ENCODE measurements at regions not wholly inside any gene's neighbourhood (a gene's known extent, or its start where the extent isn't known, plus 50 kb on each side); places are given as distances from the start of the nearest gene placed in this dataset.

DNA sequence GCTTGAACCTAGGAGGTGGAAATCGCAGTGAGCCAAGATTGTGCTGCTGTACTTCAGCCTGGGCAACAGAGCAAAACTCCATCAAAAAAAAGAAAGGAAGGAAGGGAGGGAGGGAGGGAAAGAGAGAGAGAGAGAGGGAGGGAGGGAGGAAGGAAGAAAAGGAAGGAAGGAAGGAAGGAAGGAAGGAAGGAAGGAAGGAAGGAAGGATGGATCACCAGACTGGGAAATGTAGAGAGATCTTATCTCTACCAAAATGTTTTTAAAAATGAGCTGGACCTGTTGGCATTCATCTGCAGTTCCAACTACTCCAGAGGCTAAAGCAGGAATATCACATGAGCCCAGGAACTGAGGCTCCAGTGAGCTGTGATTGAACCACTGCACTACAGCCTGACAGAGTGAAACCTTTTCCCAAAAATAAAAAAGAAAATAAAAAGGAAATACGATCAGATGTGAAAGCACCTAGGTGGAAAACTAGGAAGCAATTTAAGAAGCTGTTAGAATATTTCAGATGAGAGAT, 239.4 kb downstream of the CDH7 start:
- ATAC-seq = no peak
- no peak for DNase-seq
- H3K4me1 ChIP-seq (ENCODE audit: low read depth) = no peaks in the 10 kb centered on the region
- no peaks in the 10 kb centered on the region for H3K36me3 ChIP-seq (ENCODE audit: low read depth)
- TF ChIP-seq, protein P1, sequence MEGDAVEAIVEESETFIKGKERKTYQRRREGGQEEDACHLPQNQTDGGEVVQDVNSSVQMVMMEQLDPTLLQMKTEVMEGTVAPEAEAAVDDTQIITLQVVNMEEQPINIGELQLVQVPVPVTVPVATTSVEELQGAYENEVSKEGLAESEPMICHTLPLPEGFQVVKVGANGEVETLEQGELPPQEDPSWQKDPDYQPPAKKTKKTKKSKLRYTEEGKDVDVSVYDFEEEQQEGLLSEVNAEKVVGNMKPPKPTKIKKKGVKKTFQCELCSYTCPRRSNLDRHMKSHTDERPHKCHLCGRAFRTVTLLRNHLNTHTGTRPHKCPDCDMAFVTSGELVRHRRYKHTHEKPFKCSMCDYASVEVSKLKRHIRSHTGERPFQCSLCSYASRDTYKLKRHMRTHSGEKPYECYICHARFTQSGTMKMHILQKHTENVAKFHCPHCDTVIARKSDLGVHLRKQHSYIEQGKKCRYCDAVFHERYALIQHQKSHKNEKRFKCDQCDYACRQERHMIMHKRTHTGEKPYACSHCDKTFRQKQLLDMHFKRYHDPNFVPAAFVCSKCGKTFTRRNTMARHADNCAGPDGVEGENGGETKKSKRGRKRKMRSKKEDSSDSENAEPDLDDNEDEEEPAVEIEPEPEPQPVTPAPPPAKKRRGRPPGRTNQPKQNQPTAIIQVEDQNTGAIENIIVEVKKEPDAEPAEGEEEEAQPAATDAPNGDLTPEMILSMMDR (IDR thresholded peaks at IDR 0.05) = no peak
- intact Hi-C loops (cut with DNase I, micrococcal nuclease) = no loop called here
- H3K4me3 ChIP-seq = no peak overlapping the region
- H3K9me3 ChIP-seq = no peaks in the 10 kb centered on the region

DNA sequence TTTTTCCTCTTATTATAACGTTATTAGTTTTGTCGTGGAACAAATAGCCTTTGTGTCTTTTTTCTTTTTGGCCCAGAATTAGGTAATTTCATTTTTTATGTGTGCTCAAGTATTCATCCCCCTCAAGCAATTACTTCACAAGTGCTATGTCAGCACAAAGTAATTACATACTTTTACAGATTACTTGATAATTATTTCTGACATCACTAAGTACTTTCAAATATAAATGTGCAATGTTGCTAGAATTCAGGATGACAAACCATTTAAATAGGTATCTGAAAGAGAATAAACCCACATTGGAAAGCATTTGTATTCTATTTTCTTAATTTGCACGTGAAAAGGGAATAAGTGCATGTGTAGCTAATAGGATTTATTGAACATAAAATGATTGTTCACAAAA, 238.2 kb downstream of the CDH7 start:
- H3K9me3 ChIP-seq = no peaks in the 10 kb centered on the region
- no peaks in the 10 kb centered on the region for H3K4me1 ChIP-seq (ENCODE audit: low read depth)
- ATAC-seq = no peak

DNA sequence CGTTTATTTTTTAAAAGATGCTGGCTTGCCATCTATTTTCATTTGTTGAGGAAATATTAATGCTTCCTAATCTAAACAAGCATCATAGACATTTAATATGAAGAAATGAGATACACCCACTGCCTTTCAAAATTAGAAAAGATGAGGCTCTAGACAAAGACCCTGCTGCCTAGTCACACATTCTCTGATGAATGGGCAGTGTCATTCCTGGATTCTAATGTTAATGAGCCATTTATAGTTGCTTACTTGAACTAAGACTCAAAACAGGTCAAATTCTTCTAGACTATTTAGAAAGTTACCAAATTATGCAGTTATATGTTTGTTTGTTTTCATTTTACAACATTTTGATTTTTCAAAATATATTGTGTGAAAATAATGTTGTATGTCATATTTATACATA, 237.6 kb downstream of the CDH7 start:
- no peaks in the 10 kb centered on the region for H3K36me3 ChIP-seq (ENCODE audit: low read depth)
- H3K9me3 ChIP-seq = no peaks in the 10 kb centered on the region
- intact Hi-C loops (cut with DNase I, micrococcal nuclease) = no loop called here
- H3K4me1 ChIP-seq (ENCODE audit: low read depth) = no peaks in the 10 kb centered on the region
- TF ChIP-seq, protein P1 (IDR thresholded peaks at IDR 0.05) = no peak
- ATAC-seq (no peak), DNase-seq (no peak)
- no peak overlapping the region for H3K4me3 ChIP-seq

More for the DNA sequence above, 238.2 kb downstream of the CDH7 start:
- TF ChIP-seq, protein P1 (IDR thresholded peaks at IDR 0.05) = no peak
- Histone ChIP-seq H3K4me3 (no peak overlapping the region), H3K36me3 (ENCODE audit: low read depth) (no peaks in the 10 kb centered on the region)
- intact Hi-C loops (cut with DNase I, micrococcal nuclease) = no loop called here
- DNase-seq = no peak

DNA sequence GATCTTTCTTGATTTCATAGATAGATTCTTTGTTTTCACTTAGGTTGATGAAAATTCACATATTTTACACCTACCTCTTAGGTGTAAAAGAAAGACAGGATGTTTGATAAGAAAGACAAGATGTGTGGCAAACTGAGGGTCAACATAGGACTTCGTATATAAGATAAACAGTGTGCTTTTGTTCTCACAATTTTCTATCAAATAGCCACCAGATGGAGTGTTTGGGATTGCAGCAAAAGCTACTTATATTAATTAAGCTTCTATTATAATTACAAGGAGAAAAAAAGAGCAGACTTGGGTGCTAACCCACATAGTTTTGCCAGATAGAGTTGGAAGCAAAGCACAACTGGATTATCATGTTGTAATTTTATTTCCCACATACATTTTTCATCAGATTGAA, 232.9 kb downstream of the CDH7 start:
- no peak for ATAC-seq
- H3K4me1 ChIP-seq (ENCODE audit: low read depth) = no peaks in the 10 kb centered on the region
- DNase-seq = no peak
- H3K4me3 ChIP-seq = no peak overlapping the region
- no peaks in the 10 kb centered on the region for H3K9me3 ChIP-seq
- intact Hi-C loops (cut with DNase I, micrococcal nuclease) = no loop called here
- TF ChIP-seq, protein P1 (IDR thresholded peaks at IDR 0.05) = no peak
- no peaks in the 10 kb centered on the region for H3K36me3 ChIP-seq (ENCODE audit: low read depth)

DNA sequence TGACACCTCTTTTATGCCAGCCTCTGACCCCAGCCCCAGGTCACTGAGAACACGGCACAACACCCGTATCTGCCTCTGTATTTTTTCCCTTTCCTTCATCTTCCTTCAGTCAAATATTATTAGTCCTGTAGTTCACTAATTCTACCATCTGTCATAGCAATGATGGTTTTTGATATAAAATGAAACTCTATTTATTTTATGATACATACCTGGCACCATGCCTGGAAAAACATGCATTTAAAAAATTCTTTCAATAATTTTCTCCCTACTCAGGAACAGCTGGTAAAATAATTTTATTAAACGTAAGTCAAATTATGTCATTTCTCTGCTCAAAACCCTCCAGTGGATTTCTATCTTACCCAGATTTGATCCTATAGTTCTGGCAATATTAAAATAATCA, 224.7 kb downstream of the CDH7 start:
- Histone ChIP-seq H3K36me3 (ENCODE audit: low read depth) (no peaks in the 10 kb centered on the region), H3K4me1 (ENCODE audit: low read depth) (no peaks in the 10 kb centered on the region), H3K9me3 (no peaks in the 10 kb centered on the region), H3K4me3 (no peak overlapping the region)
- TF ChIP-seq, protein P1 (IDR thresholded peaks at IDR 0.05) = no peak
- intact Hi-C loops (cut with DNase I, micrococcal nuclease) = no loop called here
- no peak for ATAC-seq
- no peak for DNase-seq

DNA sequence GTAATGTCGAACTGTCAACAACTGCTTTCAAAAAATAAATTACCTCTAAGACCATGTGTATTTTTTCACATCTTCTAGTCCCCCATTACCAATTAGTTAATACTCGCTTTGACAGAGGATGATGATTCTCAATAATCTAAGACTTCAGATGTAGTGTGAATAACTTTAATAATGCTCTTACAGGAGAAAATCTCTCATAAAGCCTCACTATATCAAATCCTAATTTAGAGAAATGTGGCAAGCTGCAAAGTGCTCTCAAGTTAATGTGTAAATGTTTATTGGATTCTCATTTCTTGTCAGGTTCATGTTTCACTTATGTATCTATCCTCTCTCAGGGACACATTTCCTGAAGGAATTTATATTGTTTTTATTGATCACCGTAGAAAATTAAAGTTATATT, 223.9 kb downstream of the CDH7 start:
- intact Hi-C loops (cut with DNase I, micrococcal nuclease) = no loop called here
- ATAC-seq = no peak
- no peak for DNase-seq
- no peaks in the 10 kb centered on the region for H3K4me1 ChIP-seq (ENCODE audit: low read depth)
- no peaks in the 10 kb centered on the region for H3K36me3 ChIP-seq (ENCODE audit: low read depth)
- TF ChIP-seq, protein P1 (IDR thresholded peaks at IDR 0.05) = no peak
- no peak overlapping the region for H3K4me3 ChIP-seq
- no peaks in the 10 kb centered on the region for H3K9me3 ChIP-seq

All from mucosa of descending colon (tissue), 3 donors.